A673 (cell line): ENCODE measurements at regions not wholly inside any gene's neighbourhood (a gene's known extent, or its start where the extent isn't known, plus 50 kb on each side); places are given as distances from the start of the nearest gene placed in this dataset.

Experiments
- BruUV-seq: library from RNA; stranded (reverse); fragments of 400-500 nt; replicated peaks from 2 replicates; lab custom pipeline; 2021; lab: Mats Ljungman, UMichigan
- CTCF ChIA-PET: fragments of 300-600 bp; sonication (Branson Sonifier 250); formaldehyde crosslinking; loops from one replicate; lab custom pipeline; 2022; ENCODE audit warnings: antibody characterized with exemption; lab: Charles Lee
- POLR2A ChIA-PET: fragments of 300-600 bp; sonication (Branson Sonifier 250); formaldehyde crosslinking; loops from one replicate; lab custom pipeline; 2022; ENCODE audit warnings: antibody characterized with exemption; ENCODE audit not compliant: low non-redundant PET; lab: Charles Lee
- DNase-seq: peaks from one replicate; pipeline ENCODE4 v3.0.0-alpha.2; 2015; ENCODE audit warnings: low spot score
- H3K27ac ChIP-seq: fragments of 200-600 bp; sonication (generic); 2 replicates; pipeline ENCODE4 v1.5.1; 2016; ENCODE audit warnings: mixed run types, low read depth, mild to moderate bottlenecking, mixed read lengths, antibody characterized with exemption, low read length; ENCODE audit not compliant: poor library complexity, severe bottlenecking
- H3K27me3 ChIP-seq: fragments of 200-600 bp; sonication (generic); replicated peaks from 2 replicates; pipeline ENCODE4 v1.6.1; 2017; ENCODE audit warnings: mixed run types, low read depth, mild to moderate bottlenecking, mixed read lengths, antibody characterized with exemption, low read length; ENCODE audit not compliant: insufficient read depth, poor library complexity
- H3K36me3 ChIP-seq: fragments of 200-600 bp; sonication (generic); 2 replicates; pipeline ENCODE4 v1.6.1; 2016; ENCODE audit warnings: mixed run types, mild to moderate bottlenecking, mixed read lengths, antibody characterized with exemption, low read length; ENCODE audit not compliant: insufficient read depth, poor library complexity, severe bottlenecking
- H3K4me1 ChIP-seq: fragments of 200-600 bp; sonication (generic); 2 replicates; pipeline ENCODE4 v1.6.1; 2017; ENCODE audit warnings: mixed run types, mild to moderate bottlenecking, mixed read lengths, antibody characterized with exemption, low read length; ENCODE audit not compliant: insufficient read depth, poor library complexity, severe bottlenecking
- H3K4me3 ChIP-seq: fragments of 200-600 bp; sonication (generic); 2 replicates; pipeline ENCODE4 v1.5.1; 2016; ENCODE audit warnings: low read depth, mixed run types, mild to moderate bottlenecking, mixed read lengths, low read length; ENCODE audit not compliant: poor library complexity, severe bottlenecking
- H3K9me3 ChIP-seq: fragments of 200-600 bp; sonication (generic); 2 replicates; pipeline ENCODE4 v1.6.1; 2016; ENCODE audit warnings: mixed run types, low read depth, mild to moderate bottlenecking, mixed read lengths, antibody characterized with exemption, low read length; ENCODE audit not compliant: poor library complexity, severe bottlenecking
- CTCF ChIP-seq: fragments of 300-800, 200-600 bp; sonication (generic); conservative IDR thresholded peaks from 2 replicates; pipeline ENCODE4 v1.5.1; 2017; ENCODE audit warnings: low read depth, mild to moderate bottlenecking, antibody characterized with exemption, low read length, moderate library complexity, mixed read lengths
- EZH2 ChIP-seq: fragments of 200-600 bp; sonication (generic); IDR thresholded peaks from 2 replicates; pipeline ENCODE4 v1.6.1; 2017; ENCODE audit warnings: borderline replicate concordance, low read depth, mild to moderate bottlenecking, mixed read lengths, antibody characterized with exemption, low read length; ENCODE audit not compliant: poor library complexity, severe bottlenecking
- intact Hi-C: fragments of 100-400 bp; cut with micrococcal nuclease; formaldehyde crosslinking; loops from one replicate; pipeline ENCODE4 v1.10.0; 2022; ENCODE audit not compliant: unreplicated experiment

DNA sequence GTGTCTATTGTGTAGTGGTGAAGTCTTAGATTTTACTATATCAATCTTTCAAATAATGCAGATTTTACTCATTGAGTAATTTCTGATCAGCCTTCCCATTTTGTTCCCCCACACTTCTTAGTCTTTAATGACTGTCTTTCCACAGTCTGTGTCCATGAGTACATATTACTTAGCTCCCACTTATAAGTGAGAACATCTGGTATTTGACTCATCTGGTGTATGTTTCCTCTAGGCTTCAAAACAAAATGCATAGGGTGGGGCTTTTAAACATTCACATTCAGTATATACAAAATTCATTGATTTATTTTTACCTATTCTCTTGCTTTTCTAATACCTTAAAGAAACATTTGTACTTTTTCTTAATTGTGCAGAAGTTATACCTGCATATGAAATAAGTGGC is 513.0 kb downstream of the MTRR start:
- no peak for DNase-seq
- H3K27me3 ChIP-seq = no peaks in the 10 kb centered on the region
- H3K36me3 ChIP-seq = no peaks in the 10 kb centered on the region
- intact Hi-C loops = no loop called here
- no peak overlapping the region for H3K27ac ChIP-seq
- no peak overlapping the region for H3K4me3 ChIP-seq
- ChIA-PET CTCF (no interaction called here), POLR2A (no interaction called here)
- H3K9me3 ChIP-seq = peaks cover 8% of the 10 kb centered on the region
- no TSS peak for BruUV-seq
- H3K4me1 ChIP-seq = no peaks in the 10 kb centered on the region
- TF ChIP-seq CTCF (no peak), EZH2 (no peak)

DNA sequence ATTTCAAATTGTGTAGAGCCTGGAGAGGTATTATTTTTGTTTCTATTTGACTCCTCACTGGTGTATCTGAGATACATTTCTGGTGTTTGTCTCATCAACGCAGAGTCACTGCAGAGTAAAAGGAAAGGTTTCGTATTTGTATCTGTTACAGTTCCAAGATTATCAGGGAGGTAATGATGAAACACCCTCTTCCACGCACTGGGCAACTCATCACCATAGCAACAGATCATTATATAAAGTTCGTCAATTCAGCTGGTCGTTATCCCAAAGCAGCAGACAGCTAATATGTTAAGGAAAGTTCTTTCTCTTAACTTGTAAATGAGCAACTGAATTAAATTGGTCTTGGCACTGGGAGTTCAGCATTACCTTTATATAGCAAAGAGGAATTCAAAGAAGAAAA is 513.5 kb downstream of the MTRR start:
- Histone ChIP-seq H3K4me1 (no peaks in the 10 kb centered on the region), H3K27ac (no peak overlapping the region), H3K27me3 (no peaks in the 10 kb centered on the region), H3K9me3 (peaks cover 8% of the 10 kb centered on the region), H3K36me3 (no peaks in the 10 kb centered on the region), H3K4me3 (no peak overlapping the region)
- BruUV-seq = no TSS peak
- intact Hi-C loops = no loop called here
- CTCF ChIA-PET = no interaction called here
- no peak for DNase-seq
- TF ChIP-seq CTCF = no peak
- POLR2A ChIA-PET = no interaction called here

GRCh38 chr5:8383616-8384015 is 514.7 kb downstream of the MTRR start:
- no peaks in the 10 kb centered on the region for H3K36me3 ChIP-seq
- ChIA-PET CTCF (no interaction called here), POLR2A (no interaction called here)
- TF ChIP-seq EZH2 = no peak
- no peak for TF ChIP-seq CTCF
- no peaks in the 10 kb centered on the region for H3K4me1 ChIP-seq
- no peaks in the 10 kb centered on the region for H3K27me3 ChIP-seq
- no peak overlapping the region for H3K27ac ChIP-seq
- H3K4me3 ChIP-seq = no peak overlapping the region
- peaks cover 8% of the 10 kb centered on the region for H3K9me3 ChIP-seq
- intact Hi-C loops = no loop called here
- DNase-seq = no peak
- no TSS peak for BruUV-seq
